Ectodermal cell (in vitro differentiated cells): ENCODE measurements at regions not wholly inside any gene's neighbourhood (a gene's known extent, or its start where the extent isn't known, plus 50 kb on each side); places are given as distances from the start of the nearest gene placed in this dataset.
"Not testable (repeated sequence)": the region's sequence is repeated elsewhere in the genome, so short reads cannot be mapped to it uniquely, and the experiment has no call there.

ENCODE experiments used
- H3K27ac ChIP-seq: 2 replicates; pipeline ENCODE4 v1.7.0; 2013; ENCODE audit warnings: mild to moderate bottlenecking, low read depth, low read length; ENCODE audit not compliant: insufficient read depth, poor library complexity, severe bottlenecking
- H3K27me3 ChIP-seq: 2 replicates; pipeline ENCODE4 v1.7.0; 2013; ENCODE audit warnings: mild to moderate bottlenecking, low read length; ENCODE audit not compliant: insufficient read depth, control insufficient read depth, poor library complexity, severe bottlenecking
- H3K36me3 ChIP-seq: one replicate; pipeline ENCODE4 v1.7.0; 2013; ENCODE audit warnings: low read length; ENCODE audit not compliant: control insufficient read depth, insufficient read depth
- H3K4me1 ChIP-seq: one replicate; pipeline ENCODE4 v1.7.0; 2013; ENCODE audit warnings: low read length; ENCODE audit not compliant: control insufficient read depth, insufficient read depth
- H3K4me3 ChIP-seq: 2 replicates; pipeline ENCODE4 v1.7.0; 2013; ENCODE audit warnings: low read depth, low read length, control low read depth; ENCODE audit not compliant: insufficient read depth
- H3K9me3 ChIP-seq: 2 replicates; pipeline ENCODE4 v1.7.0; 2013; ENCODE audit warnings: mild to moderate bottlenecking, low read length, moderate library complexity; ENCODE audit not compliant: control insufficient read depth
- WGBS, 2 experiments: methylation state at CpG; one replicate each; pipeline ENCODE4 v1.1.7; 2013; ENCODE audit warnings: missing lambda C conversion rate in 2 of 2; 5-methylcytosine and 5-hydroxymethylcytosine counted together

DNA sequence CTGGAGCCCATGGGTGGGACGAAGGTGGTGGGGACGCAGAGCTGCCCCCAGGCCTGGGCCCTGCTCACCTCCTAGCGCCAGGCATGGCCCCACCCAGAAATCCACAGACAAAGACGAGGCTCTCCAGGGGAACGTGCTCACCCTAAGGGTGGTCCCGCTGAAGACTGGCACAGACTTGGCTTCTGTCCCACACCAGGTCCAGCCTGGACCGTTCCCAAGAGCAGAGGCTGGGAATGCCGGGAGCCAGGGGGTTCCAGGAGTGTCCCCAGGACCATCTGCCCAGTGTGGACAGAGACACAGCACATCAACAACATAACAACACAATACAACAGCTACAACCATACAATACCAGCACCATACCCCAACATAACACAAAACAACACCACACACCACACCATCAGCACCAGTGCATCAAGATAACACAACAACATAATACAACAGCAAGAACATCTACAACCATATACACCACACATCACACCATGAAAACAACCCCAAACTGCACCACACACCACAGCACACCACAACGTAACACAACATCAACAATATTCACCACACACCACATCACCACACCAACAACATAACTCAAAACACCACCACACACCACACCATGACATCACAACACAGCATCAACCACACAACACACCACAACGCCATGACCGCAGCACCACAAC, 329.6 kb downstream of the ADGRD1 start:
- H3K4me3 ChIP-seq, result no peak overlapping the region
- no peaks in the 10 kb centered on the region for H3K36me3 ChIP-seq
- H3K4me1 ChIP-seq, result no peaks in the 10 kb centered on the region
- 87 to 88% methylated on average over 11 of the region's 11 CpGs for WGBS, 2 experiments
- H3K9me3 ChIP-seq, result no peaks in the 10 kb centered on the region
- no peaks in the 10 kb centered on the region for H3K27me3 ChIP-seq
- H3K27ac ChIP-seq, result no peak overlapping the region

DNA sequence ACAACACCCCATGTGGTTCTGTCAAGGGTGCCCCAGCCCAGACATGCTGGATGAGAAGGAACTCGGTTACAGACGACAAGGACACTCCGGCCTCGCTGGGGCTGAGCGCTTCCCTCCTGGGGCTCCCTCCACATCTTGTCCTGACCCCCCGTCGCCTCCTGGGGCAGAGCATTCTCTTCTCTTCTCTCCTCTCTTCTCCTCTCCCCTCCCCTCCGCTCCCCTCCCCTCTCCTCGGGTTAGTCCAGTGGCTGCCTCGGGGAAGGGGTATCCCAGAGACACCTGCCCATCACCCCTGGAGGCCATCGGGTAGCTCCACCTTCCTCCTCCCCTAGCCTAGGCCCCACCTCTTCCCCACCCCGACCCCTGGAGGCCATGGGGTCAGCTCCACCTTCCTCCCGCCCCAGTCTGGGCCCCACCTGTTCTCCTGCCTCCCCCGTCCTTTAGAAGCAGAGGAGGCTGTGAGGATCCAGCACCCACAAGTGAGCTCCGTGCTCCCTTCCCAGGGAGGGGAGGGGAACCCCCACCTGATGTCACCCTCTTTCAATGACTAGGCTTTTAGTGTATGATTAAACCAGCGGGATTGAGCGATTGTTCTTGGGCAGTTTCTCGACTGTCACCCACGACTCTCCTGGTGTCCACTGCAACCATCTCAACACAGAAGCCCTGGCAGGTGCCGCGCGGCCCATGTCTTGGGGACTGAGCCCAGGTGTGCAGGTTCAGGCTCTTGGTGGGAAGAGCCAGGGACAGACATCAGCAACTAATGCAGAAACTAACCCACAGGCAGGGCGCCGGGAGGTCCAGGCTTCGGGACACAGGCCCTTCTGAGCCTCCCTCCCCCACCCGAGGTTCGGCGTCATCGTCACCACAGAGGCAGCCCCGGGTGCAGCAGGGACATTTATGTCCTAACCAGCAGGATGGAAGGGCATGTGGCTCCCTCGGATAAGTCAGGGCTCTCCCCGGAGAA, 330.4 kb downstream of the ADGRD1 start:
- not testable (repeated sequence) for H3K27ac ChIP-seq

DNA sequence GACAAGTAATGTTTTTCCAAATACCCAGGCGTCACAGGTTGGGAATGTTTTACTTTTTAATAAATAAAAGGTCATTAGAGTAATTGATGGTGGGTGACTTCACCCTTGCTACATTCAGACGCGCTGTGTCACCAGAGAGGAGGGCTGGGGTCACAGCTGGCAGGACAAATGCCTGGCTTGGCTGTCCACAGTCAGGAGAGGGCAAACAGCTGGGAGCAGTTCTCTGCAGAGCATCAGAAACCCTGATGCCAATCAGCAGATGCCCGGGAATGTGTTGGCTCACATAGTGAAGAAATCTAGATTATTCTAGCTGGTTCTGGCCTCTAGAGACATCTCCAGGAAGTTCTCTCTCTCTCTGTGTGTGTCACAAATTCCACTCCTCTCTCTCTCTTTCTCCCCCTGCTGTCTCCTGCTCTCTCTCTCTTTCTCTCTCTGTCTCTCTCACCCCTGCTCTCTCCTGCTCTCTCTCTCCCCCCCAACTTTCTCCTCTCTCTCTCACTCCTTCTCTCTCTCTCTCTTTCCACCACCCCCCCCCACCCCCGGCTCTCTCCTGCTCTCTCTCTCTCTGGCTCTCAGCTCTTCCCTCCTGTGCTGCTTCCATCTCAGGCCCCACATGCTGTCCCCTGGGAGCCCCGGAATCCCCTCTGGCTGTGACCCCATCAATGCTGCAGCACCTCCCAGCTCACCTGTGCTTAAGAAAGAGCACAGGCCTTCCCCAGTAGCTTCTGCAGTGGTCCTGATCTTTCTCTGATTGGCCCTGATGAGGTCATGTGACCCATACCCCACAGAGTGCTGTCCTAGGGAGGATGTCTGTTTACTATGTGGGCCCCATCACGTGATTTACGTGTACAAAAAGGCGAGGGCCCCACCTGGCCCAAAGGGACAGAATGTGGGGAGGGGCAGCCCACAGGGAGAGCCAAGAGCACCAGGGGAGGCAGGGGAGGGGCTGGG, 331.5 kb downstream of the ADGRD1 start:
- H3K36me3 ChIP-seq, H3K9me3 ChIP-seq, H3K27ac ChIP-seq, H3K27me3 ChIP-seq, H3K4me1 ChIP-seq, H3K4me3 ChIP-seq: not testable (repeated sequence)
- 86 to 89% methylated on average over 5 to 6 of the region's 9 CpGs for WGBS, 2 experiments

More for the DNA sequence above, 330.4 kb downstream of the ADGRD1 start:
- WGBS, 2 experiments, result 89% methylated on average over 27 to 31 of the region's 32 CpGs
- H3K4me3 ChIP-seq, H3K9me3 ChIP-seq, H3K27me3 ChIP-seq, H3K36me3 ChIP-seq, H3K4me1 ChIP-seq: not testable (repeated sequence)

DNA sequence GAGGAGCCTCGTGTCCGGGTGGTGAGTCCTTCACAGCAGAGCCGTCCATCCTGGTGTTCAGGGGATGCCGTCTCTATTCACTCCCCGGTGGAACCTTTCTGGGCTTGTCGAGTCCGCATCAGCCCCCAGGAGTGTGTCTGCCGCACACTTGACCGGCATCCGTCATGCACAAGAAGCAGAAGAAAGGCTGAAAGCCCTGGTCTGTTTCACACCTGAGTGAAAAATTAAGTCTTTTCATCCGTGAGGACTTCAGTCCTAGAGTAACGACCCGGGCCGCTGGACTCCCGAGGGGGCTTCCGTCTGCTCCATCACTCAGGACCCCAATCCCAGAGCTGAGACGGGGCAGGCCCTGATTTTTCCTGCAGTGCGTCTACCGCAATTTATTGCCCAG, 332.2 kb downstream of the ADGRD1 start:
- H3K27ac ChIP-seq, H3K27me3 ChIP-seq, H3K36me3 ChIP-seq, H3K4me1 ChIP-seq, H3K4me3 ChIP-seq, H3K9me3 ChIP-seq: not testable (repeated sequence)
- WGBS, 2 experiments, result 92 to 93% methylated on average over 11 to 14 of the region's 19 CpGs

DNA sequence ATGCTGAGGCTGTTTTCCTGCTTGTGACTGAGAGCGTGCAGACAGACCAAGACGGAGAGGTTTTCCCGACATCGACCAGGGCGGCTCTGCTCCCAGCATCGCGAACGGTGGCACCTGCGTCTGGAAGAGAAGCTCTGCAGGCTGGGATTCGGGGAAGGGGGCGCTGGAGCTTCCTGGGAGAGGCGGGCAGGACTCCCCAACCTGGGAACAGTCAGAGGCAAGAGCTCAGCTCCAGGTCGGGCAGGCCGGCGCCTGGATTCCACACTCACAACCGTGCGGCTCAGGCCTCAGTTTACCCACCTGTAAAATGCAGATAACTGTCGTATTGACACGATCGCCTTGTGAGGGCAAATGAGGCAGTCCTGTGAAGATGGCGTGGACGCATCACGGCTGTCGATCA, 332.6 kb downstream of the ADGRD1 start:
- H3K9me3 ChIP-seq, H3K4me1 ChIP-seq, H3K36me3 ChIP-seq, H3K27ac ChIP-seq, H3K27me3 ChIP-seq, H3K4me3 ChIP-seq: not testable (repeated sequence)
- 90 to 91% methylated on average over 8 of the region's 24 CpGs for WGBS, 2 experiments

DNA sequence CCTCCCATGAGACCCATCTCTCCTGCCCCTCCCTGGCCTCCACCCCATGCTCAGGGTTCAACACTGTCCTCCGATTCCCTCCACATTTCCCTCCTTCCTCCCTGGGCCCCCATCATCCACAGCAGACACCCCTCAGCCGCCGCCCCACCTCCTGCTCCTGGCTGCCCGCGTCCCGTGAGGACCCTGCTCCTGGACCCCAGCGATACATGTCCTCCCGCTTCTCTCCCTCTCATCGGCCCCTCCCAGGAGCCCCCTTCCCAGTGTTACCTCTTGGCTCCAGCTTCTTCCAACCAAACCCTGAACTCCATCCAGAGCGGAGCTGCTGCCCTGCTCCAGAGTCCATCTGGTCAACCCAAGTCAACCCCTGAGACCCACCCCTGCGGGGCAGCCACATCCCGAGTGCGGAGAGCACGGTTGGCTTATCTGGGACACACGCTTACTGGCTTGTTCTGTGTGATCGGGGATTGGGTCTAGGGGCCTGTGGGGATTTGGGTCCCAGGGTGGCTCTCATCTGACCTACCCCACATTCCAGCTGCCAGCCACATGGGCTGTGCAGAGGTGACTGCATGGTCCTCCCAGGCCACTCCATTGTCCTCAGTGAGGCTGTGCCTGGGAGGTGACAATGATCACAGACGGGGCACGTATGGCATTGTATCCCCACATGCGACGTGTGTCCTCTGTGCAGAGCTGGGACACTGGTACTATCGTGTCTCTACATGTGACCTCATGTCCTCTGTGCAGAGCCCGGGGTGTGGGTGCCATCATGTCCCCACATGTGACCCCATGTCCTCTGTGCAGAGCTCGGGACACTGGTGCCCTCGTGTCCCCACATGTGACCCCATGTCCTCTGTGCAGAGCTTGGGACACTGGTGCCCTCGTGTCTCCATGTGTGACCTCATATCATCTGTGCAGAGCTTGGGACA, 333.6 kb downstream of the ADGRD1 start:
- 91% methylated on average over 19 to 20 of the region's 25 CpGs for WGBS, 2 experiments
- Histone ChIP-seq H3K4me1 (no peaks in the 10 kb centered on the region), H3K9me3 (no peaks in the 10 kb centered on the region), H3K27ac (no peak overlapping the region), H3K4me3 (no peak overlapping the region), H3K27me3 (no peaks in the 10 kb centered on the region), H3K36me3 (no peaks in the 10 kb centered on the region)

DNA sequence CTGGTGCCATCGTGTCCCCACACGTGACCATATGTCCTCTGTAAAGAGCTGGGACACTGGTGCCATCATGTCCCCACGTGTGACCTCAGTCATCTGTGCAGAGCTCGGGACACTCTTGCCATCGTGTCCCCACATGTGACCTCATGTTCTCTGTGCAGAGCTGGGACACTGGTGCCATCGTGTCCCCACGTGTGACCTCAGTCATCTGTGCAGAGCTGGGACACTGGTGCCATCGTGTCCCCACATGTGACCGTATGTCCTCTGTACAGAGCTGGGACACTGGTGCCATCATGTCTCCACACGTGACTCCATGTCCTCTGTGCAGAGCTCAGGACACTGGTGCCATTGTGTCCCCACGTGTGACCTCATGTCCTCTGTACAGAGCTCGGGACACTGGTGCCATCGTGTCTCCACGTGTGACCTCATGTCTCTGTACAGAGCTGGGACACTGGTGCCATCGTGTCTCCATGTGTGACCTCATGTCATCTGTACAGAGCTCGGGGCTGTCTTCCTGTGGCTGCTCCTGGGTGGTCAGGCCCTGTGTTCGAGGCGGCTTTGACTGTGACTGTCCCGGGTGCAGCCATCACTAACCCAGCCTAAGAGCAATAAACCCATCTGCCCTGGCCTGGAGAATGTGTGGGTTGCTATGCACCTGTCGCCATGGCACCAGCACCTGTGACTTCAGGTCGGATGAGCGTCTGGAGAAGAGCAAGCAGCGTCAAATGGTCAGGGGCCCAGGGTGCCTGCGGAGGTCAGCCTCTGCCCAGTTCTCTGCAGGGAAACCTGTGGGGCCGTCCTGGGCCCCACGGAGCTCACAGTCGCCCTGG, 334.4 kb downstream of the ADGRD1 start:
- Histone ChIP-seq H3K4me3 (no peak overlapping the region), H3K36me3 (no peaks in the 10 kb centered on the region), H3K27me3 (no peaks in the 10 kb centered on the region), H3K27ac (no peak overlapping the region), H3K4me1 (peaks cover 2% of the 10 kb centered on the region), H3K9me3 (no peaks in the 10 kb centered on the region)
- 88 to 94% methylated on average over 24 to 27 of the region's 27 CpGs for WGBS, 2 experiments

DNA sequence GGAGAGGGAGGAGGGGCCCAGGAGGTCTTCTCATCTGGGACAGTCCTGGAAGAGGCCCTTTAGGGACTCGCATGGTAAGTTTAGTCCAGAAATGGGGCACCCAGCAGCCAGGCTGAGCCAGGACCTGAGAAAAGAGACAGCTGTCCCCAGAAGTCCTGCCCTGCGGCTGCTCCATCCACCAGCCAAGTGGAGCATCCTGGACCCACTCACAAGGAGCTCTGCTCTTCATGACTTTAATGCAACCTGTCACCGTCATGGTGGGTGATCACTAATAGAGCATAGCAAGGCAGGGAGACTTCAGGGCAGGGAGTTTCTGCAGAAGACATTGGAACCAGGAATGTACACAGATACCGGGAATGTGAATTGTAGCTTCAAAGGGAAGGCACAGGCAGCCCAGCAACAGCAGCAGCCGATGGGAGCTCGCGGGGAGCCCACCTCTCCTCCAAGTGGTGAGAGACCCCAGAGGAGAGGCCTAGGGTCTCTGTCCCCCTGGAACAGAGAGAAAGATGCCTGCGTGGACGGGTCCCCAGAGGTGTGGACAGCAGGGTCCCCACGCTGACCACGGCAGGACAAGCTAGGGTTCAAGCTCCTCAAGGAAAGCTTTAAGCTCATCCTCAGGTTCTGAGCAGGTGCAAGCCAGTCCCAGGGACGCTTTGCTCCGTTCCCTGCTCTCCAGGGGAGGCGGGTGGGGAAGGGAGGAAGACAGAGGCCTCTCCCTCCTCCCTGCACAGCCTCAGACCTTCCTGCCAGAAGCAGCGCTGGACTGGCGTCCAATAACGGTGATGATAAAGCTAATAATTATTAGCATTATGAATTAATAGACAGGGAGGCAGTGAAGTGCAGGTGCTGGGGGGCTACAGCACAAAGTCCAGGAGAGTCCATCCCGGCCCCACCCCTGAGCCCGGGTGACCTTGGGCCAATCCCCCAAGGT, 335.3 kb downstream of the ADGRD1 start:
- not testable (repeated sequence) for H3K9me3 ChIP-seq, H3K27ac ChIP-seq, H3K4me3 ChIP-seq, H3K27me3 ChIP-seq, H3K4me1 ChIP-seq, H3K36me3 ChIP-seq
- WGBS, 2 experiments, result 92 to 95% methylated on average over 16 to 19 of the region's 19 CpGs
